ENCODE measurements at regions not wholly inside any gene's neighbourhood (a gene's known extent, or its start where the extent isn't known, plus 50 kb on each side); places are given as distances from the start of the nearest gene placed in this dataset.

DNA sequence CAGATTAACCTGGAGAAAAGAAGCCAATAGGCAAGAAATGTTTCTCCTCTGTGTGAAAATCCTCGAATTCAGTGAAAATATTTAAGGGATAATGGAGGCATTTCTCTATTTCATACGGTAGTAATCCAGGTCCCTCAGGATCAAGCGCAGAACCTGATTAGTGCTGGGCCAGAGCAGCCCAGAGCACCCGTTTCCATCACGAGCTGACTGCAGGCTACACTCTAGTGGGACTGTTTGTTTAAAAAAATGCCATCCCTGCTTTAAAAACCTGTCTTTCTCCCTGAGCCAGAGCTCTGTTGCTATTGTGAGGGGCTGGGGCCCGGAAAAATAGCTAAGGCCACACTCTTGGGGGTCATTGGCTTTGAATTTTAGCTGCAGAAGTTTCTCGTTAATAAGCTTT lies 223.2 kb upstream of the E2F8 start:
- DNase-seq (ENCODE audit: low spot score), result no peak

DNA sequence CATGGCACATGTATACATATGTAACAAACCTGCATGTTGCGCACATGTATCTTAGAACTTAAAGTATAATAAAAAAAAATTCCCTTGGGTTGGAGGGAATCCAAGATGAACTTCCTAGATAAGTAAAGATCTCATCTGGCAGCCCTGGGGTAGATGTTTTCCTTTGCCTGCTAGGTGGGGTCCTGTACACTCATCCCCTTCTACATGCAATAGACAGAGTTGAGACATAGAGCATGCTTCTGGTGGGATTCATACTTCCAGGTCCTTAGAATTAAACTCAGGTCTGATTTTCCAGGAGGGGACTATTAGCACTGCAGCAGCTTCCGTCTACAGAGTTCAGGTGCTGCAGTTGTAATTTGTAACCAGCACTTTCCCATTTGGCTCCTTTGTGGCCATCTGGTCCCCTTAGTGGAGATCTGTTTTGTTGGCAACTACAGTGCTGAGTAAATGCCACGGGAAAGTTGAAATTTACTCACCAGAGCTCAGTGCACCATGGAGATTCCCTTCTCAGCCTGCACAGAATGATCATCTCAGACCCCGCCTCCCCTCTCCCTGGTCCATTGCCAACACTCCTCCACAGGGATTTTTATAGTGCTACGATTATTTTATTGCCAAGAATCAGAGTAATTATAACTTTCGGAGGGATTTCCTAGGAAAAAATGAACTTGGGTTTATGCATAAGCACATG lies 220.1 kb upstream of the E2F8 start:
- no peak for DNase-seq (ENCODE audit: low spot score)

DNA sequence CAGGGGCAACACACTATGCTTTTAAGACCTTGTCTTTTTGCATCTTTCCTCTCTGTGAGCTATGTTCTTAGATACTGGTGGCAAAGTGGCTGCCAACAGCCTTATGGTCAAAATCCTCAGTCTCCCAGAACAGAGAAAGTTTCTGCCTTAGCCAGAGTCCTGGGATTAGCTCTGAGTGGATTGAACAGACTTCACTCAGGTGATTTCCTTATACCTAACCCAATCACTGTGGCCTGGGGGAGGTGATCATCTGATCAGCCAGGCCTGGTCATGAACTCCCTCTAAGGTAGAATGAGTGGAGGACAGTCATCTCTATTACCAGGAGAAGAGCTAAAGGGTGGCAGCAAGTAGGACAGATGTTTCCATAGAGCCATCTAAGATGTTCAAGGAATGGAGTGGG lies 218.5 kb upstream of the E2F8 start:
- DNase-seq (ENCODE audit: low spot score), result no peak

DNA sequence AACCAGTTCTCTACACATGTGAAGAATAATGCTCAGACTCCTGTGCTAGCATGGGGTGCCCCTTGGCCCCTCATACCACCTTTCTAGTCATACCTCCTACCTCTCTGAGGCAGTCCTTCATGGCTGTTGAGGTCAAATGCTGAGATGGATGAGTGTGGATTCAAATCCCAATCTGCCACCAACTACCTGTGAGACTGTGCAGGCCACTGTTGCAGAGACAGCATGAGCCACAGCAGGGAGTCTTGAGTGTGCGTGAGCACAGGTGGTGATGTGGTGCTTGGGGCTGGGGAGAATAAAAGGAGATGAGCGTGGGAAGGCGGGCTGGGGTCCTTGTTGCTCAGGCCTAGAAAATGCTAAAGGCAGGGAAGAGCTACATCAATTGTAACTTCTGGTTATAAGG lies 218.0 kb upstream of the E2F8 start:
- DNase-seq (ENCODE audit: low spot score), result no peak

DNA sequence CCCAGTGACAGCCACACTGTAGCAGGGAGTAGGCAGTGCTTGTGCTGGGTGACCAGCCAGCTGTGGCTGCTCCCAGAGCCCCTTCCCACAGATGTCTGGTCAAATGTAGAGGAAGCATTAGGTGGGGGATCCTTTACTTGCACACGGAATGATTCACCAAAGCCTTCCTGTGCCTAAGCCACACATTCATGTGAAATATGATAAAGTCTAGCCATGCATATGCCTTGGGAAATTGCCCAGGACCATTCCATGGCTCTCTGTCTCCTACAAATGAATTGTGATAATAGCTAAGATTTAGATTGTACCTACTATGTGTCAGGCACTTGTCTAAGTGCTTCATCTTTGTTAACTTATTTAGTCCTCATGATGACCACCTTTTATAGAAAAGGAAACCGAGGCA lies 217.5 kb upstream of the E2F8 start:
- no peak for DNase-seq (ENCODE audit: low spot score)

DNA sequence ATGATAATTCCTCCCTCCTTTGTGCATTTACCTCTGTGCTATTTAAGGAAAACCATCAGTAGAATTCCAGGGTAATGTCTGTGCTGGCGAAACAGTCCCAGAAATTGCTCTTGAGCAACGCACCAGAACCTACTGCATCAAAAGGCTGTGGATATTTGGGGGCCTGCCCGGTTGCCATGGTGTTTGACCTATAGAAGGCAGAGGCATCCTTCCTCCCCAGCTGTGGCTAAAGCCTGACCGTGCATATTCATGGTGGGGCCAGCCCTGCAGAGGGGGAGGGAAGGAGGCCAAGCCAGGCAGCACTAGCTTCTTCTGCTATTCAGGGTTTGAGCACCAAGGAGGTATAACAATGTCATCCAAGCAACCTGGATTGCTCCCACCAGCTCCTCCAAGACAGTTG lies 215.0 kb upstream of the E2F8 start:
- no peak for DNase-seq (ENCODE audit: low spot score)

DNA sequence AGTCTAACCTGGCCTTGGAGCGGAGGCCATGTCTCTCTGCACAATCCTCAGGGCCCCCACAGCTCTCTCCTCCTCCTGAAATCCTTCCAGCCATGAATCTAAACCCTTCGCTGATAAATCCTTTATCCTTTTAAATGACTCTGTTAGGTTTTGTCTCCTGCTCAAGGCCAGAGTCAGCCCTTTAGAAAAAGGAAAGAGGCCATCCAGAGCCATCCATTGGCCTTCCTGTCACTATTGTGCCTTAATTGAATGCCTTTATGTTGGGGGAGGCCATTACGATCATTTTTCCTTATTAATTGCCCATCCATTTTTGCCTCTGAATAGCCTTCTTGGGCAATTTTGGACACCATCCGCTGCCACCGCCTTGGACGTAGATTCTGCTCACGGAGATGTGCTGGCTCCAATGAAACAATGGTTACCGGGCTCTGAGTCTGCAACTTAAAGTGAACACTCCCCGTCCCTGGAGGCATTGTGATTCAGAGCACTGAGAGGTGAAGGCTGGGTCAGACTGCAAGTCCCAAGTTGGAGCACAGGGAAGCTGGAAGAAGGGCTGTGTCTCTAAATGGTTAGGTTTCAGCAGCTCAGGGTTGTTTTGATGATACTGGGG lies 213.0 kb upstream of the E2F8 start:
- no peak for DNase-seq (ENCODE audit: low spot score)

DNA sequence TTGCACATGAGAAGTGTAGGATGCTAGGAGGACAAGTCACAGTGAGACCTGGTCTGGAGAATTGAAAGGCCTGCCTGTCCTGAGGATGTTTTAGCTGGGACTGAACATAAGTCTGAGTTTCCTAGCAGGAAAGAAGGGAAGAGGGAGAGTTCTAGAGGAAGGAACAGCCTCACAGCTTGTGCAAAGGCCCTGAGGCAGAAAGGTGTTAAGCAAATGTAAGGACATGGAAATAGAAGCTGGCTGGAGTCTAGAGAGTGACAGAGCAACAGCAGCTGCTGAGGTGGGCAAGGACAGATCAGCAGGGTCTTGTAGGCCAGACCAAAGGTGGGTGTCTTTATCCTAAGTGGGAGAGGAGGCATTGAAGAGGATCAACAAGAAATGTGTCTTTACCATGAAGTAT lies 210.9 kb upstream of the E2F8 start:
- no peak for DNase-seq (ENCODE audit: low spot score)

DNA sequence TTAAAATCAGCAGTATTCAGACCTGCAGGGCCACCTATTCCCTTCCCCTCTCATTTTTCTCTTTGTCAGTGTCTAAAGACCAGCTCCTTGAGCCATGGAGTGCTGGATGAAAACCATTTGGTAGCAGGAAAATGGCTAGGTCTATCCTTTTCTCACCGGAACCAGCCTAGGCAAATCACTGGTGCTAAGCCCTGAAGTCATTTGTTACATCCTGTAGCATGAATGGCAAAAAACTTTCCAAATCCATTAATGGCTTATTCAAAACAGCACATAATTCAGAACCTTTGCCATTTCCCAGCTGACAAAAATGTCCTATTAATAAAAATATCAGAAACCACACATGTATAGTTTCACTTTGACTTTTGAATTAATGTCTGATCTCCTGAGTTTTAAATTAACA lies 209.5 kb upstream of the E2F8 start:
- no peak for DNase-seq (ENCODE audit: low spot score)

DNA sequence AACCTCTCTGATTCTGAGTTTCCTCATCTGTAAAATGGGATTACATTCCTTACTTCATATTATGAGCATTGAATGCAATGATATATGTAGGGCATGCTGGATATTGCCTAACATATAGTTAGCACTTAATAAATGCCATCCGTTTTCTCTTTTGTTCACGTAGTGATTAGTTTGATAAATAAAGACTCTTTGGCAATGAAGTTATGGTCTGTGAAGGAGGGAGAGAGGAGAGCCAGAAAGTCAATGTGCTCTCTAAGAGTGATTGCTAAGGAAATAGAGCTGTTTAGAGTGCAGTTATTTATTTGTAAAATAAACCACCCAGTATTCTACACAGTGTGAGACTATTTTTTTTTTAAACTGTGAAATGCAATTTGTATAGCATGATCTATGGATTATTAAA lies 207.9 kb upstream of the E2F8 start:
- no peak for DNase-seq (ENCODE audit: low spot score)

DNA sequence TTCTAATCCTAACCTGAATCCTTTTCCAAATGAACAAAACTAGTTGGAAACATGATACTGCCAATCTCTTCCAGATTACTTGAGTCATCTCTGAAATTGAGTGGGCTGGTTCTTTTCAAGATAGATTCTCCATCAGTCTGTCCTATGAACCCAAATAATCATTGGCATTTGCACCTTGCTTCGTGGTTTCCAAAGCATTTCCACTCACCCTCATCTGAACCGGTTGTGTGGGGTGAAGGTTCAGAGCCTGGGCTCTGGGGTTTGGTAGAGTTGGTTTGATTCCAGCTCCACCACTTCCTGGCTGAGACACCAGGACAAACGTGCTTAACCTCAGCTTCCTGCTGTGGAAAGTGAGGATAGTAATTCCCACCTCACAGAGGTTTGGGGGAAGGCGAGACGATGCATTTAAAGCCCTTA lies 206.4 kb upstream of the E2F8 start:
- DNase-seq (ENCODE audit: low spot score), result no peak

DNA sequence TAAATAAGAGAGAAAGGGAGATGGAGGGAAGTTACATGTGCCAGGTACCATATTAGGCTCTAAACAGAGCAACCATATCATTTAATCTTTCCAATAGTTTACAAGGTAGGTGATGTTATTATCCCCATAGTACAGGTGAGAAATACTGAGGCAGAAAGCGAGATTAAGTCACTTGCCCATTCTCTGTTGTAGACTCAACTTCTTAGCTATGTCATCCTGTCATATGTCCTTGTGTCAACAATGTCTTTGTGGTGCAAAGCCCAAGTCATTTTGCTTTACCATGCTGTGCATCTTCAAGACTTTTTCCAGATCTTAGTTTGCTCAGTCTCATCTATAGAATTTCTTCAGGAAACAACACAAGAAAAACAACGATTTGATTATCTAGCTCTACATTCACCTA lies 205.0 kb upstream of the E2F8 start:
- DNase-seq (ENCODE audit: low spot score), result no peak

DNA sequence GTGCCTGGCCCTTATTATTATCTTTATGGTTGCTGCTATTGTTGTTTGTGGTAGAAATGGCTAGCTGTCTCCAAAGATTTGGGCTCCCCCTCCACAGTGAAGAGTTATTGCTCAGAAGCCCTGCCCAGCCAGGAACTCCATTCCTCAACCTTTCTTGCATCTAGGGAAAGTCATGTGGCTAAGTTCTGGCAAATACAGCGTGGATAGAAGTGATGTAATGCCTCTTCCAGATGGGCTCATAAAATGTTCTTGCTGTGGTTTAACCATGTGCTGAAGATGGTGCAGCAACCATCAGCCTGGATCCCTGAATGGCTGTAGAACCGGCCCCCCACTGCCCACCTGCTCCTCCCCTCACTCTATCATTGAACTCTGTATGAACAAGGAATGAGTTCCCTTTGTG lies 203.5 kb upstream of the E2F8 start:
- DNase-seq (ENCODE audit: low spot score), result no peak

DNA sequence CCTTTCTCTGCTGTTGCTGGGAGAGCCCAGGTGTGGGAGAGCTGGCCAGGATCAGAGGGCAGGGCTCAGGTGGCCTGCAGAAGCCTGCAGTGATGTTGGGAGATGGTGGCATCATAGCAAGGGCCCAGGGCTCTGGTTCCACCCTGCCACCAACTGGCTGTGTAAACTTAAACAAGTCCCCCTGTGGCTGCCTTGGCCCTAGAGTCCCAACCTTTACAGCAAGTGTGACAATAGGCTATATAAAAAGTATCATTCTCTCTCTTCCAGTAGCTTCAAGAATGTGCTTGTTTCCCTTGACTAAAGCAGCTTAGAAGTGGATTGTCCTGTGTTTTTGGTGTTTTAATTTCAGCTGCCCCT lies 201.8 kb upstream of the E2F8 start:
- DNase-seq (ENCODE audit: low spot score), result no peak

DNA sequence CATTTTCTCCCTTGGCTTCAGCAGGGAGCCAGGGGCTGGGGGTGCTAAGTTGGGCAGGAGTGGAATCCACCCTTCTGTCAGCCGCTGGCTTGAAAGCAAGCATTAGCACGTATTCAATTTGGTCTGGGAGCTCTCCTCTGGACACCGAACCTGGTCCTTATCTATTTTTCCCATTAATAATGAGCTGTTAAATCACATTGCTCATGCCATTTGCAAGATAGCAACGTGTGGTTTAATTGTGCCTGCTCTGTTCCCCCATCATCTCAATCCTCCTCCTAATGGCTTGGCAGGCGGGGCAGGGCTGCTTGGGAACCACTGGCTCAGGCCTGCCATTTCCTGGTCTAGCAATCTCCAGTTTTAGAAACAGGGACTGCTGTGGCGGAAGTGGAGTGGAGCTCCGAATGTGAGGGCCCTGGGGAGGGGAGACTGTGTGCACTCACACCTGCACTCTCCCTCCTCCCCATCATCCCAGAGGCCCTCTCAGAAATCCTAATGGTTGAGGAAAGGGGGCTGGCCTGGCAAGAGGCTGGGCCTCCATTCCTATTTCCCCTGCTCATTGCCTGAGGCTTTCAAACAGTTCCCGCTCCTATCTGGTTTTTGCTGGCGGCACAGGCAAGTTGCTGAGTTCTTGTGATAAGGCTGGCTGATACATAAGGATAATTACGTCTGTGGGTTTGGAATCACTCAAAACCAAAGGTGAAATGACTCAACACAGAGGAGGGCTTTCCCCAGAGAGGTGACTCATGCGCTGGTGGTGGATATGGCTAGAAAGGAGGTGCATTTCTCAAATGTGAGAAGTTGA lies 201.2 kb upstream of the E2F8 start:
- DNase-seq (ENCODE audit: low spot score), result no peak

DNA sequence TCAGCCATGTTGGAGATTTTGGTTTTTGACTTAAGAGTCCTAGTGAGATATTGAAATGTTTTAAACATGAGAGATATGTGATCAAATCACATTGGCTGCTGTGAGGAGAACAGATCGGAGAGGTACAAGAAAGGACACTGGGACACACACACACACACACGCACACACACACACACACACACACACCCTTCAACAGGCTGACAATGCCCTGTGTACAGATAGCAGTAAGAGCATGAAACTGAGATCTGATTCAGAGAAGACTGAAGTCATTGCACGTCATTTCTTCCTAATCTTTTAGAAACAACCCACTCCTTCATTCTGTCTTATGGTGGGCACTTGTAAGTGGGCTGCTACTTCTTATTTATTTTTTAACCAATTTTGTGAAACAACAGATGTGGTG lies 200.5 kb upstream of the E2F8 start:
- DNase-seq (ENCODE audit: low spot score), result no peak

DNA sequence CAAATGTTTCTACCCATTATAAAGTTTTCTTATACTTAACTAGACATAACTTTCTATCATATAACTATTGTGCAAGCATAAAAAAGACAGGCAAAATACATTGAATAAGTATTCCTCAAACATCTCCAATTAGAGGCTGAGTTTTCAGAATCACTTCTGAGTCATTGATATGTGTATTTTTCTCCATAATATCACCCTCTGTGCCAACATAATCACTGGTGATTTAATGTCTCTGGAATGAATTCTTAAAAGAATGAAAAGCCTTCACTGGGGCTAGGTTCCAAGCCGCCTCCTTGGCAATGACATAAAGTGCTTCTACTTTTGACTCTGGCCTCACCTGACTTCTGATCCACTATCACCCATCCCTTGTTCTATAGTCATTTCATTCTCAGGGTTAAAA lies 197.0 kb upstream of the E2F8 start:
- no peak for DNase-seq (ENCODE audit: low spot score)

DNA sequence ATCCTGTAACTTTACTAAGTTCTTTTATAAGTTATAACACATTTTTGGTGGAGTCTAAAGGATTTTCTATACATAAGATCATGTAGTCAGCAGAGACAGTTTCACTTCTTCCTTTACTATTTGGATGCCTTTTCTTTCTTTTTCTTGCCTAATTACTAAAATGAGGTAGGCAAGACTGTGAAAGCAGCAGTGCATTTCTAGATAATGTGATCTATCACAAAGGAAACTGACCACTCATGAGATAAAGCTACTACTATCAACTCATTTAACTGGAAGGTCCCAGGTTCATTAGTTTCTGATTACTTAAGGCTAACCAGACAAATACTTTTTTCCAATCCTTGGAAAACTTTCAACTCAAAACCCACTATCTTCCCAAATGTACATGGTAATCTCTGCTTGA lies 196.2 kb upstream of the E2F8 start:
- no peak for DNase-seq (ENCODE audit: low spot score)

DNA sequence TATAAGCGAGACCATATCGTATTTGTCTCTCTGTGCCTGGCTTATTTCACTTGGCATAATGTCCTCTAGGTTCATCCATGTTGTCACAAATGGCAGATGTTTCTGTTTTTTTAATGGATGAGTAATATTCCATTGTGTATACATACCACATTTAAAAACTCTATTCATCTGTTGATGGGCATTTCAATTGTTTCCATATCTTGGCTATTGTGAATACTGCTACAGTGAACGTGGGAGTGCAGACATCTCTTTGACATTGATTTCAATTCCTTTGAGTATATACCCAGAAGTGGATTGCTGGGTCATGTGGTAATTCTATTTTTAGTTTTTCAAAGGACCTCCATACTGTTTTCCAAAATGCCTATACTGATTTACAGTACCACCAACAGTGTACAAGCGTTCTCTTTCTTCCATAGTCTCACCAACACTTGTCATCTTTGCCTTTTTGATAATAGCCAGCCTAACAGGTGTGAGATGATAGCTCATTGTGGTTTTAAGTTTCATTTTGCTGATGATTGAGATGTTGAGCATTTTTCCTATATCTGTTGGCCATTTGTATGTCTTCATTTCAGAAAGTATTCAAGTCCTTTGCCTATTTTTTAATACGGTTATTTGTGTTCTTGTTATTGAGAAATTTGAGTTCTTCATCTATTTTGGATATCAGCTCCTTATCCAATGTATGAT lies 194.7 kb upstream of the E2F8 start:
- DNase-seq (ENCODE audit: low spot score), result no peak

DNA sequence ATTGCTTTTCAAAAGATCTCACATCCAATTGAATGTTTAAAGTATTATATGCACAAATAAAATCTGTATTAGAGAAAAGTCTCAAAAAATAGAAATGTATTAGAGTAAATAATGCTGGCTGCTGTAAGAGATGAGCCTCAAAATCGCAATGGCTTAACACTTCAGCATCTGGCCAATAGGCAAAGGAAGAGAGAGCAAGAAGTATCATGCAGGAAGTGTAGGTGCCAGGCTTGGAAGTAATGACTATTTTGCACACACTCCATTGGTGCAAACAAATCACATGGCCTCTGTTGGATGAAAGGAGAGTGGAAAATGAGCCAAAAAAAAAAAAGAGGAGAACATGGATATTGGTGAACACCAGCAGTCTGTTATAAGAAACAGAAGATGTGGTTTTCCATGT lies 193.0 kb upstream of the E2F8 start:
- DNase-seq (ENCODE audit: low spot score), result no peak

DNA sequence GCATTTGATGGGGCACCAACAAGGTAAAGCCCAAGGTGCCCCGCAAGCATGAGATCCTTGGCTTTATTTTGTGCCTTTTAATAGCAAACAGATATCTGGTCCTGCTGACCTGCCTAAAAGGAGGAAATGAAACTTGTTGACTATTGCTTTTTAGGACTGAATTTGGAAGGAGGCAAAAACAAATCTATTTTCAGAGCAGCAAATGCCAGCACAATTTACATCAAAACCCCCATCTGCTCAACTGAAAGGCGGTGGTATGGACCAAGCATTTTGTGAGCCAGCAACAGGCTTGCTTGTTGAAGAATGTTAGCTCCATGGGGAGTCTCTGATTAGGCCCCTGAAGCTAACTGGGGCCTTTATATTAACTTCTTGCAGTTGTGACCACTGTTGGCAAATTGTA lies 192.6 kb upstream of the E2F8 start:
- DNase-seq (ENCODE audit: low spot score), result peak; percentile 52

DNA sequence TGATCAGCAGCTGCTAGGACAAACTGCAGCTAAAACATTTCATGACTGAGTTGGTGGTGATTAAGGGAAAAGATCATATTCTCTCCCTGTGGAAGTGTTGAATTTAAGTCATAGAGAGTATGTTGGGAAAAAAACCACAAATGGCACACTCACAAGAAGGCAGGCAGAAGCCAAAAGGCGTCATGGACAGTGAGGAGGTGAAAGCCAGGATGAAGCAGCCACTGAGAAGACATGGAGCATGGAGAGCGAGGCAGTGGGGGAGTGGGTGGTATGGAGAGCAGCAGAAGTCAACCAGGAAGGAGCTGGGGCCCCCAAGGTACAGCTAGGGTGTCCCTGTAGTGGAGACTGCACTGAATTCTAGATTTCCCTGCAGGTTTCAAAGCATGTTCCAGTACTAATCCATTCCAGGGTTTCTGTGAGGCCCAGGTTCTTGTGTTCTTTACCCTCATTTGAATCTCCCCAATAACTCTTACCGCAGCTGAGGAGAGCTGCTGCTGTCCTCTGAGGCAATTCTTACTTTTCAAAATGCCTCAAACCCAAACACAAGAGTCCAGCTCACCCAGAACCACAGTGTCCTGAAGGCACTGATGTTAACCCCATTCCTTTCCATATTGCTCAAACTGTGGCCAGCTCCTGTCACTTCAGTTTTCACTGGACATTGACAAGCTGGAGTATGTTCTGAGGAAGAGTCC lies 191.8 kb upstream of the E2F8 start:
- peak; percentile 53 for DNase-seq (ENCODE audit: low spot score)
